GM12878 (cell line): ENCODE measurements at regions not wholly inside any gene's neighbourhood (a gene's known extent, or its start where the extent isn't known, plus 50 kb on each side); places are given as distances from the start of the nearest gene placed in this dataset.

ENCODE experiments used
- ATAC-seq: fragments of 200-7000 bp; cut with Tn5 transposase; 3 replicates; pipeline ENCODE4 v1.9.1; 2020; ENCODE audit warnings: mild to moderate bottlenecking, moderate library complexity
- BruUV-seq: library from RNA; stranded (reverse); fragments of 400-500 nt; replicated peaks from 2 replicates; lab custom pipeline; 2021; lab: Mats Ljungman, UMichigan
- CTCF ChIA-PET: fragments of 300-600 bp; sonication (Branson Sonifier 250); formaldehyde crosslinking; extraction: SDS; loops from one replicate; lab custom pipeline; 2021; ENCODE audit warnings: inconsistent platforms; lab: Yijun Ruan, JAX
- POLR2A ChIA-PET: fragments of 350-600 bp; formaldehyde crosslinking; extraction: SDS; loops from one replicate; lab custom pipeline; 2021; ENCODE audit warnings: inconsistent platforms; lab: Charles Lee
- RAD21 ChIA-PET: fragments of 300-600 bp; sonication (Branson Sonifier 250); formaldehyde crosslinking; loops from one replicate; lab custom pipeline; 2023; ENCODE audit warnings: antibody characterized with exemption; ENCODE audit not compliant: unreplicated experiment; lab: Charles Lee
- SMC1A ChIA-PET: fragments of 300-600 bp; sonication (Branson Sonifier 250); formaldehyde crosslinking; loops from one replicate; lab custom pipeline; 2023; ENCODE audit not compliant: unreplicated experiment, uncharacterized antibody; lab: Charles Lee
- DNase-seq: peaks from one replicate; pipeline ENCODE4 v3.0.0-alpha.2; 2011; ENCODE audit warnings: low read depth, low spot score
- FAIRE-seq: peaks from 3 replicates; lab custom pipeline; 2011; peaks lifted over from hg19 to GRCh38; lab: Jason Lieb, UNC
- H2AFZ ChIP-seq: 2 replicates; pipeline ENCODE4 v1.6.0; 2011; ENCODE audit warnings: low read depth, low read length, control low read depth; ENCODE audit not compliant: control insufficient read depth
- H3K27ac ChIP-seq: 2 replicates; pipeline ENCODE4 v1.5.1; 2011; ENCODE audit warnings: control low read depth; ENCODE audit not compliant: control insufficient read depth, insufficient read depth
- H3K27me3 ChIP-seq, 2 experiments: replicated peaks in 1 of 2; 2 replicates each; pipeline versions ENCODE4 v1.6.0 to v1.6.1; 2011; ENCODE audit warnings: low read length in 1 of 2; ENCODE audit not compliant: control insufficient read depth in 2 of 2, insufficient read depth in 2 of 2
- H3K36me3 ChIP-seq, 2 experiments: 2 replicates each; pipeline ENCODE4 v1.5.1; 2011; ENCODE audit warnings: low read length in 1 of 2; ENCODE audit not compliant: control insufficient read depth in 2 of 2, insufficient read depth in 2 of 2
- H3K4me1 ChIP-seq: 2 replicates; pipeline ENCODE4 v1.6.1; 2011; ENCODE audit warnings: mild to moderate bottlenecking, low read length, moderate library complexity, mixed read lengths; ENCODE audit not compliant: control insufficient read depth, insufficient read depth
- H3K4me2 ChIP-seq: 2 replicates; pipeline ENCODE4 v1.6.0; 2011; ENCODE audit warnings: control low read depth; ENCODE audit not compliant: control insufficient read depth, insufficient read depth
- H3K4me3 ChIP-seq: fragments of 200-600 bp; sonication (generic); 2 replicates; pipeline ENCODE4 v1.5.1; 2016
- H3K79me2 ChIP-seq: 2 replicates; pipeline ENCODE4 v1.6.0; 2011; ENCODE audit warnings: low read length; ENCODE audit not compliant: control insufficient read depth, insufficient read depth
- H3K9ac ChIP-seq: 2 replicates; pipeline ENCODE4 v1.8.0; 2011; ENCODE audit warnings: low read length, control low read depth, mixed read lengths; ENCODE audit not compliant: control insufficient read depth, insufficient read depth
- H3K9me3 ChIP-seq: replicated peaks from 3 replicates; pipeline ENCODE4 v1.5.1; 2011; ENCODE audit warnings: mild to moderate bottlenecking, low read length; ENCODE audit not compliant: control insufficient read depth, insufficient read depth
- H4K20me1 ChIP-seq: 2 replicates; pipeline ENCODE4 v1.6.0; 2011; ENCODE audit not compliant: control insufficient read depth, insufficient read depth
- ATF3 ChIP-seq: IDR thresholded peaks from 2 replicates; pipeline ENCODE4 v1.6.1; 2011; ENCODE audit warnings: low read depth, mild to moderate bottlenecking, low read length, moderate library complexity, borderline replicate concordance; ENCODE audit errors: extremely low read depth
- BACH1 ChIP-seq: fragments of 450-650 bp; IDR thresholded peaks from 2 replicates; pipeline ENCODE4 v1.6.1; 2017; ENCODE audit warnings: mild to moderate bottlenecking, borderline replicate concordance
- CREB1 ChIP-seq: IDR thresholded peaks from 2 replicates; pipeline ENCODE4 v1.6.1; 2012; ENCODE audit warnings: low read depth, mild to moderate bottlenecking, inconsistent platforms
- E2F8 ChIP-seq: fragments of 450-650 bp; IDR thresholded peaks from 2 replicates; pipeline ENCODE4 v1.6.1; 2018; ENCODE audit warnings: mild to moderate bottlenecking, low read depth, moderate library complexity; ENCODE audit not compliant: partially characterized antibody
- HDAC2 ChIP-seq: fragments of 200-600 bp; sonication (generic); IDR thresholded peaks from 2 replicates; pipeline ENCODE4 v1.6.1; 2017
- HDAC6 ChIP-seq: fragments of 200-600 bp; sonication (generic); IDR thresholded peaks from one replicate; pipeline ENCODE4 v1.8.0; 2017; ENCODE audit warnings: antibody characterized with exemption; ENCODE audit not compliant: unreplicated experiment
- JUND ChIP-seq: IDR thresholded peaks from 2 replicates; pipeline ENCODE4 v1.6.1; 2012; ENCODE audit warnings: low read depth, mild to moderate bottlenecking, low read length, improper control_type of control experiment, moderate library complexity
- KLF5 ChIP-seq: fragments of 450-650 bp; IDR thresholded peaks from 2 replicates; pipeline ENCODE4 v1.6.1; 2014; ENCODE audit warnings: mild to moderate bottlenecking; ENCODE audit not compliant: partially characterized antibody
- MLLT1 ChIP-seq: fragments of 450-650 bp; IDR thresholded peaks from 2 replicates; pipeline ENCODE4 v1.6.1; 2016; ENCODE audit warnings: mild to moderate bottlenecking
- RBBP5 ChIP-seq: fragments of 200-600 bp; sonication (generic); conservative IDR thresholded peaks from 2 replicates; pipeline ENCODE4 v1.6.1; 2016
- SMAD1 ChIP-seq: fragments of 450-650 bp; IDR thresholded peaks from 2 replicates; pipeline ENCODE4 v1.6.1; 2018; ENCODE audit warnings: mild to moderate bottlenecking, low read depth; ENCODE audit not compliant: partially characterized antibody
- ZBTB40 ChIP-seq: fragments of 450-650 bp; IDR thresholded peaks from 2 replicates; pipeline ENCODE4 v1.6.1; 2016; ENCODE audit warnings: mild to moderate bottlenecking, moderate library complexity, borderline replicate concordance
- WGBS: methylation state at CpG from one replicate; pipeline ENCODE4 v1.1.6; 2016; ENCODE audit warnings: low lambda C conversion rate; ENCODE audit not compliant: insufficient replicate concordance, insufficient coverage; ENCODE audit errors: missing lambda C conversion rate; 5-methylcytosine and 5-hydroxymethylcytosine counted together
- in situ Hi-C: fragments of 300-500 bp; cut with MboI; formaldehyde crosslinking; loops from 9 replicates; pipeline ENCODE4 v1.14.3; 2018; ENCODE audit warnings: mixed read lengths
- intact Hi-C: fragments of 100-400 bp; cut with micrococcal nuclease; formaldehyde crosslinking; loops from one replicate; pipeline ENCODE4 v1.14.2; 2022; ENCODE audit not compliant: unreplicated experiment

GRCh38 chr14:28709571-28710305, 56.8 kb upstream of the FOXG1 start:
- FAIRE-seq (no peak), DNase-seq (no peak), ATAC-seq (no peak)
- ChIA-PET POLR2A (no interaction called here), RAD21 (no interaction called here), SMC1A (no interaction called here), CTCF (no interaction called here)
- no peaks in the 10 kb centered on the region for H3K4me1 ChIP-seq
- no peaks in the 10 kb centered on the region for H3K27me3 ChIP-seq
- no peaks in the 10 kb centered on the region for H3K79me2 ChIP-seq
- H3K27ac ChIP-seq = no peak overlapping the region
- intact Hi-C loops (no loop called here), in situ Hi-C loops (no loop called here)
- H4K20me1 ChIP-seq = no peaks in the 10 kb centered on the region
- TF ChIP-seq HDAC6 (no peak), SMAD1 (no peak), KLF5 (no peak), E2F8 (no peak), CREB1 (no peak), JUND (no peak), BACH1 (no peak), MLLT1 (no peak), ZBTB40 (no peak), HDAC2 (no peak), ATF3 (no peak), RBBP5 (no peak)
- no peaks in the 10 kb centered on the region for H3K9me3 ChIP-seq
- H3K9ac ChIP-seq = no peak overlapping the region
- H3K4me3 ChIP-seq = no peak overlapping the region
- WGBS = 0% methylated on average over 2 of the region's 2 CpGs
- H3K36me3 ChIP-seq = no peaks in the 10 kb centered on the region
- BruUV-seq = no TSS peak
- H3K4me2 ChIP-seq = no peak overlapping the region
- no peak overlapping the region for H2AFZ ChIP-seq
